Bronchial epithelial cell (primary cell): ENCODE measurements at regions not wholly inside any gene's neighbourhood (a gene's known extent, or its start where the extent isn't known, plus 50 kb on each side); places are given as distances from the start of the nearest gene placed in this dataset.

Experiments used
- DNase-seq: peaks from one replicate; pipeline ENCODE4 v3.0.0-alpha.2; 2010; ENCODE audit warnings: low read depth
- FAIRE-seq: peaks from 2 replicates; lab custom pipeline; 2011; peaks lifted over from hg19 to GRCh38; lab: Jason Lieb, UNC
- H3K27me3 ChIP-seq: 2 replicates; pipeline ENCODE4 v1.5.1; 2011; ENCODE audit warnings: low read length; ENCODE audit not compliant: control insufficient read depth, insufficient read depth
- H3K36me3 ChIP-seq: 2 replicates; pipeline ENCODE4 v1.5.1; 2011; ENCODE audit warnings: low read length; ENCODE audit not compliant: control insufficient read depth, insufficient read depth
- H3K4me3 ChIP-seq: 2 replicates; pipeline ENCODE4 v1.5.1; 2011; ENCODE audit warnings: mild to moderate bottlenecking, low read depth, low read length, control low read depth
- CTCF ChIP-seq: IDR thresholded peaks from 2 replicates; pipeline ENCODE4 v1.5.1; 2011; ENCODE audit warnings: mild to moderate bottlenecking, moderate library complexity, low read length, control low read depth, inconsistent platforms; ENCODE audit not compliant: insufficient read depth, severe bottlenecking

- FAIRE-seq (no peak), DNase-seq (no peak)
- no peak for TF ChIP-seq CTCF
Observed at GRCh38 chr11:16430674-16431073, 74.3 kb upstream of the SOX6 start.

GRCh38 chr11:16421826-16422225, 65.5 kb upstream of the SOX6 start:
- TF ChIP-seq CTCF: no peak
- DNase-seq: no peak
- H3K27me3 ChIP-seq: no peaks in the 10 kb centered on the region
- H3K4me3 ChIP-seq: no peak overlapping the region
- no peaks in the 10 kb centered on the region for H3K36me3 ChIP-seq
- FAIRE-seq: no peak

More at GRCh38 chr11:16430674-16431073, 74.3 kb upstream of the SOX6 start:
- Histone ChIP-seq H3K36me3 (no peaks in the 10 kb centered on the region), H3K27me3 (no peaks in the 10 kb centered on the region), H3K4me3 (no peak overlapping the region)

GRCh38 chr11:16418428-16419097, 62.2 kb upstream of the SOX6 start:
- FAIRE-seq: no peak
- Histone ChIP-seq H3K4me3 (no peak overlapping the region), H3K27me3 (no peaks in the 10 kb centered on the region), H3K36me3 (no peaks in the 10 kb centered on the region)
- TF ChIP-seq CTCF: no peak
- DNase-seq: peak; percentile 10

GRCh38 chr11:16412525-16413172, 56.3 kb upstream of the SOX6 start:
- no peaks in the 10 kb centered on the region for H3K27me3 ChIP-seq
- FAIRE-seq: no peak

GRCh38 chr11:16410479-16410878, 54.1 kb upstream of the SOX6 start:
- no peak for TF ChIP-seq CTCF
- H3K4me3 ChIP-seq: no peak overlapping the region
- no peaks in the 10 kb centered on the region for H3K27me3 ChIP-seq
- FAIRE-seq (no peak), DNase-seq (peak; percentile 70)
- no peaks in the 10 kb centered on the region for H3K36me3 ChIP-seq

More at GRCh38 chr11:16412525-16413172, 56.3 kb upstream of the SOX6 start:
- TF ChIP-seq CTCF: no peak
- DNase-seq: no peak
- Histone ChIP-seq H3K4me3 (no peak overlapping the region), H3K36me3 (no peaks in the 10 kb centered on the region)
